ENCODE measurements at regions not wholly inside any gene's neighbourhood (a gene's known extent, or its start where the extent isn't known, plus 50 kb on each side); places are given as distances from the start of the nearest gene placed in this dataset.

DNA sequence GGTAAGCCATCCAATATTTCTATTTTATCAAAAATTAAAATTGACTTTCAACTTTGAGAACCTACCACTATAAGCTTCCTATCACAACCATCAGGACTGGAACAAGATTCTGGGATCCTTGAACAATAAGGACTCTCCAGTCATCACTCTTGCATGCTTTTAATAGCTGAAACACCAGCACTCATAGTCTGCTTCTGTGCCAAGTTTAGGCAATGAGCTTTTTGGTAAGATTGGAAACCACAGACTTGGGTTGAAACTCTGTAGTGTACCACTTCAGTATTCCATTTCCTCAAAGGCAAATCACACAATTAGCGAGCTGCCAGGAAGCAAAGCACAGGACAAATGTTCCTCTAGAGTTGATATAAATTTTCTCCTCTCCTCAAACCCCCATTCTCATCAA is 1065.8 kb upstream of the SLC39A10 start:
- no peak overlapping the region for H3K4me3 ChIP-seq (ENCODE audit: low read depth, low read length)
- DNase-seq (ENCODE audit: low read depth, low spot score), result no peak
- ChIA-PET CTCF (no interaction called here), POLR2A (no interaction called here)
- TF ChIP-seq, protein P1, sequence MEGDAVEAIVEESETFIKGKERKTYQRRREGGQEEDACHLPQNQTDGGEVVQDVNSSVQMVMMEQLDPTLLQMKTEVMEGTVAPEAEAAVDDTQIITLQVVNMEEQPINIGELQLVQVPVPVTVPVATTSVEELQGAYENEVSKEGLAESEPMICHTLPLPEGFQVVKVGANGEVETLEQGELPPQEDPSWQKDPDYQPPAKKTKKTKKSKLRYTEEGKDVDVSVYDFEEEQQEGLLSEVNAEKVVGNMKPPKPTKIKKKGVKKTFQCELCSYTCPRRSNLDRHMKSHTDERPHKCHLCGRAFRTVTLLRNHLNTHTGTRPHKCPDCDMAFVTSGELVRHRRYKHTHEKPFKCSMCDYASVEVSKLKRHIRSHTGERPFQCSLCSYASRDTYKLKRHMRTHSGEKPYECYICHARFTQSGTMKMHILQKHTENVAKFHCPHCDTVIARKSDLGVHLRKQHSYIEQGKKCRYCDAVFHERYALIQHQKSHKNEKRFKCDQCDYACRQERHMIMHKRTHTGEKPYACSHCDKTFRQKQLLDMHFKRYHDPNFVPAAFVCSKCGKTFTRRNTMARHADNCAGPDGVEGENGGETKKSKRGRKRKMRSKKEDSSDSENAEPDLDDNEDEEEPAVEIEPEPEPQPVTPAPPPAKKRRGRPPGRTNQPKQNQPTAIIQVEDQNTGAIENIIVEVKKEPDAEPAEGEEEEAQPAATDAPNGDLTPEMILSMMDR (IDR thresholded peaks at IDR 0.05; ENCODE audit: insufficient read depth, low read length, missing control alignments), result no peak

DNA sequence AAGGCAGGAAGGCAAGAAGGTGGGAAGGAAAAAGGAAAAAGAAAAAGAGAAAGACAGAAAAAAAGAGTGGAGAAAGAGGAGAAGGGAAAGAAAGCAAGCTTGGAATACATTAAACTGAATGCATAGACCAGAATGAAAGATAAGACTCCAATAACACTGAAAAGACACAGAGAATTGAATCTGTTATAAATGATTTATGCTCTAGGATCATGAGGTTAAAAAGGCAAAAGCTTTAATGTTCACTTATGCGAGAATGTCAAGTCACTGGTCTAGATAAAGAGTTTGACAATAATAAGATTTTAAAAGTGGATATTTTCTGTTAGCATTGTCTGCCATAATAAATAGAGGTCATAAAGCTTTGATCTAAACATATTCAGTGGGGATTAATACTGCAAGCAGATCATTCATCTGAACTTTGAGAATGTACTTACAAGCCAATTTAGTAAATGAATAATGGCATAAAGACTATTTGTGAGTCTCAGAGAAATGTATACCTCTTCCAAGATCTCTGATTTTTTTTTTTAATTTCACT is 1069.2 kb upstream of the SLC39A10 start:
- no peak for DNase-seq (ENCODE audit: low read depth, low spot score)
- H3K4me3 ChIP-seq (ENCODE audit: low read depth, low read length), result no peak overlapping the region
- TF ChIP-seq, protein P1 (IDR thresholded peaks at IDR 0.05; ENCODE audit: insufficient read depth, low read length, missing control alignments), result no peak
- ChIA-PET POLR2A (no interaction called here), CTCF (no interaction called here)

DNA sequence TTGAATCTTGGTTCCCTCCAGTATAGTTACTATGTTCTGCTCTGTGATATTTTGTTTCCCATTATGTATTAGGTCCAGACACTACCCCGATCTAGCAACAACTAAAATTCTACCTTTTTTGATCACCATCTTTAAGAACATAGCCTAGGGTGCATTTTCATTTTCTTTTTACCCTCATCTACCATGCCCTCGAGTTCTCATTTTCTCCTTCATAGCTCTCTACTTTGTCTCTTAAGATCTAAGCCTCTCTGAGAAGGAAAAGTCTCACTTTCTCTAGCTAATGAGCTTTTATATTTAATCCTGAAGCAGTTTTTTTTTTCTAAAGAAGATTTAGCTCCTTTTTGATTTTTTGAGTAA is 1089.4 kb upstream of the SLC39A10 start:
- POLR2A ChIA-PET, result no interaction called here
- CTCF ChIA-PET, result no interaction called here
- TF ChIP-seq, protein P1 (IDR thresholded peaks at IDR 0.05; ENCODE audit: insufficient read depth, low read length, missing control alignments), result no peak
- DNase-seq (ENCODE audit: low read depth, low spot score), result no peak
- H3K4me3 ChIP-seq (ENCODE audit: low read depth, low read length), result no peak overlapping the region

DNA sequence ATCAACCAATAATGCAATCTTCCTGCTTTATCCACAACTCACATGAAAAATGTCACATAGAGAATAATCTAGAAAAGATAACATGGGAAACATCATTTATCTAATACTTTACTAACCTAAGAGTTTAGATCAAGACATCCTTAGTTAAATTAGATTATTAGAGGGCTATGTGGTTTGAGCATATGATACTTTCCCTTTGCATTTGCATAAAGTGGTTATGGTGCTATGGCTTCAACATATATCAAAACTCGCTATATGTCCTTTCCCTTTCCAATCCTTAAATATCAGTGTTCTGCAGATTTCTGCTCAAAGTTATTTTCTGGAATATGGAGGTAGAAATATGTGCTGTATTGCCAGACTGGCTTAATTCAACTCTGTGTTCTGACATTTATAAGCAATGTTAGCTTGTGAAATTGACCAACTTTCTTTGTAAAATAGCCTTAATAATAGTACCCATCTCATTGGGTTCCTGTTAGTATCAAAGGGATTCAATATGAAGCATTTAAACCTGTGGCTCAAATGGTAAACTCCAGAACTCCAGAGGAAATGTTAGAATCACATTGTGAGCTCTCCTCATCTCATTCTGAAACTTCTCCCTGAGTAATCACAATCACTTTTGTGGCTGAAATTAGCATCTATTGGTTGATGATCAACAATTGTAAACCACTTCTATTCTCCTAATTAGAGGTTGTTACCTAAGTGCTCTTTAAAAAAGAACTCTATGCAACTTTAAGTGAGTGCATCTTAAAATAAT is 1089.9 kb upstream of the SLC39A10 start:
- TF ChIP-seq, protein P1 (IDR thresholded peaks at IDR 0.05; ENCODE audit: insufficient read depth, low read length, missing control alignments), result no peak
- DNase-seq (ENCODE audit: low read depth, low spot score), result no peak
- H3K4me3 ChIP-seq (ENCODE audit: low read depth, low read length), result no peak overlapping the region
- CTCF ChIA-PET, result no interaction called here
- POLR2A ChIA-PET, result no interaction called here

DNA sequence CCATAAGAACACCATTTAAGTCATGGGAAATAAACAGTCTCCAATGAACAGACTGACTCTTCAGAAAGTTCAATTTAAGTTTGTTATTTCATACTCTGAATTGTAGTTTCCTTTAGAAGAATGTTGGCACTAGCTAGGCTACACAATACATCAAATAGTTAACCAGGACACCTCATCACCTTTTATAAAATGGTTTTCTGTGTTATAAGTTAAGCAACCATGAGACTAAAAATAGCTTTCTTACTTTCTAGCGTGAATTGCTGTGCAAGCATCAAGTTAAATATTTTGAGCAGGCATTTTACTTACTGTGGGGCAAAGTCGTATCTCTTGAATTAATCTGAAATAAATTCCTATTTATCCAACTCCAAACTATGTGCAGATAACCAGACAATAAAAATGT is 1092.6 kb upstream of the SLC39A10 start:
- TF ChIP-seq, protein P1 (IDR thresholded peaks at IDR 0.05; ENCODE audit: insufficient read depth, low read length, missing control alignments), result no peak
- CTCF ChIA-PET, result no interaction called here
- DNase-seq (ENCODE audit: low read depth, low spot score), result no peak
- H3K4me3 ChIP-seq (ENCODE audit: low read depth, low read length), result no peak overlapping the region
- POLR2A ChIA-PET, result no interaction called here

DNA sequence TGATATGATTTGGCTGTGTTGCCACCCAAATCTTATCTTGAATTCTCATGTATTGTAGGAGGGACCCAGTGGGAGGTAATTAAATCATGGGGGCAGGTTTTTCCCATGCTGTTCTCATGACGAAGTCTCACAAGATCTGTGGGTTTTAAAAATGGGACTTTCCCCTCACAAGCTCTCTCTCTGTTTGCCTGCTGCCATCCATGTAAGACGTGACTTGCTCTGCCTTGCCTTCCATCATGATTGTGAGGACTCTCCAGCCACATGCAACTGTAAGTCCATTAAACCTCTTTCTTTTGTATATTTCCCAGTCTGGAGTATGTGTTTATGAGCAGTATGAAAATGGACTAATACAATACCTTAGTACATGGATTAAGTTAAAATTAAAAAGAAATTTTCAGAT is 1094.7 kb upstream of the SLC39A10 start:
- ChIA-PET CTCF (no interaction called here), POLR2A (no interaction called here)
- no peak for DNase-seq (ENCODE audit: low read depth, low spot score)
- TF ChIP-seq, protein P1 (IDR thresholded peaks at IDR 0.05; ENCODE audit: insufficient read depth, low read length, missing control alignments), result no peak
- no peak overlapping the region for H3K4me3 ChIP-seq (ENCODE audit: low read depth, low read length)

All from AG04449 (cell line).